HCT116 (cell line): ENCODE measurements at regions not wholly inside any gene's neighbourhood (a gene's known extent, or its start where the extent isn't known, plus 50 kb on each side); places are given as distances from the start of the nearest gene placed in this dataset.

ENCODE experiments used
- ATAC-seq: fragments of 200-7000 bp; cut with Tn5 transposase; 2 replicates; pipeline ENCODE4 v1.9.1; 2020; ENCODE audit warnings: mild to moderate bottlenecking, moderate library complexity
- BruUV-seq: library from RNA; stranded (reverse); fragments of 400-500 nt; replicated peaks from 2 replicates; lab custom pipeline; 2021; lab: Mats Ljungman, UMichigan
- CTCF ChIA-PET: fragments of 300-600 bp; sonication (Branson Sonifier 250); formaldehyde crosslinking; loops from one replicate; lab custom pipeline; 2021; ENCODE audit warnings: antibody characterized with exemption; lab: Charles Lee
- POLR2A ChIA-PET: fragments of 300-600, 350-600 bp; sonication (Branson Sonifier 250); formaldehyde crosslinking; loops from one replicate; lab custom pipeline; 2021; ENCODE audit warnings: antibody characterized with exemption; lab: Charles Lee
- RAD21 ChIA-PET, 2 experiments: fragments of 300-600 bp; sonication (Branson Sonifier 250); formaldehyde crosslinking; loops; one replicate each; lab custom pipeline; 2023; ENCODE audit warnings: low total read pairs in 2 of 2; ENCODE audit not compliant: uncharacterized antibody in 2 of 2, unreplicated experiment in 2 of 2, low non-redundant PET in 1 of 2; lab: Charles Lee
- DNase-seq: peaks from one replicate; pipeline ENCODE4 v3.0.0-alpha.2; 2010; ENCODE audit warnings: low read depth, low spot score
- H2AFZ ChIP-seq: fragments of 200-600 bp; shearing (Covaris generic), sonication (generic); 2 replicates; pipeline ENCODE4 v1.6.1; 2017; ENCODE audit warnings: low read depth, mixed run types, mixed read lengths, antibody characterized with exemption, low read length; ENCODE audit not compliant: poor library complexity, severe bottlenecking
- H3K27ac ChIP-seq: 2 replicates; pipeline ENCODE4 v1.5.1; 2012; ENCODE audit warnings: low read depth, low read length
- H3K27me3 ChIP-seq: fragments of 200-600 bp; sonication (generic); 2 replicates; pipeline ENCODE4 v1.6.1; 2016; ENCODE audit warnings: mixed run types, low read length, mixed read lengths; ENCODE audit not compliant: insufficient read depth
- H3K36me3 ChIP-seq, 2 experiments: fragments of 200-500 bp in 1 of 2; fragments of 200-600 bp in 1 of 2; sonication (Bioruptor generic) in 1 of 2; sonication (generic) in 1 of 2; 2 replicates each; pipeline versions ENCODE4 v1.5.1 to v1.6.1; 2014 to 2016; ENCODE audit warnings: low read length in 2 of 2, inconsistent platforms in 1 of 2, mixed read lengths in 1 of 2, mixed run types in 1 of 2; ENCODE audit not compliant: insufficient read depth in 2 of 2, control insufficient read depth in 1 of 2
- H3K4me1 ChIP-seq, 2 experiments: fragments of 200-600 bp in 1 of 2; sonication (generic) in 1 of 2; 2 replicates each; pipeline versions ENCODE4 v1.5.1 to v1.6.1; 2012 to 2017; ENCODE audit warnings: low read length in 2 of 2, inconsistent platforms in 1 of 2, mild to moderate bottlenecking in 1 of 2, mixed read lengths in 1 of 2, mixed run types in 1 of 2, moderate library complexity in 1 of 2; ENCODE audit not compliant: insufficient read depth in 2 of 2, control insufficient read depth in 1 of 2
- H3K4me2 ChIP-seq: fragments of 200-600 bp; sonication (generic); 2 replicates; pipeline ENCODE4 v1.6.1; 2017; ENCODE audit warnings: mixed run types, low read length, mixed read lengths
- H3K4me3 ChIP-seq, 2 experiments: fragments of 200-600 bp in 1 of 2; sonication (generic) in 1 of 2; replicated peaks in 1 of 2; 2 replicates each; pipeline ENCODE4 v1.5.1; 2011 to 2016; ENCODE audit warnings: low read length in 2 of 2, control low read depth in 1 of 2, low read depth in 1 of 2, mild to moderate bottlenecking in 1 of 2, mixed read lengths in 1 of 2, mixed run types in 1 of 2
- H3K79me2 ChIP-seq: fragments of 200-600 bp; sonication (generic); 2 replicates; pipeline ENCODE4 v1.6.1; 2017; ENCODE audit warnings: mild to moderate bottlenecking, mixed run types, low read length, moderate library complexity, mixed read lengths; ENCODE audit not compliant: insufficient read depth
- H3K9ac ChIP-seq: fragments of 200-600 bp; sonication (generic); 2 replicates; pipeline ENCODE4 v1.6.1; 2016; ENCODE audit warnings: low read length, mixed read lengths
- H3K9me2 ChIP-seq: fragments of 200-600 bp; sonication (generic), shearing (Covaris generic); 2 replicates; pipeline ENCODE4 v1.6.1; 2017; ENCODE audit warnings: mixed run types, mild to moderate bottlenecking, moderate library complexity; ENCODE audit not compliant: insufficient read depth
- H3K9me3 ChIP-seq, 2 experiments: fragments of 200-500 bp in 1 of 2; fragments of 200-600 bp in 1 of 2; sonication (Bioruptor generic) in 1 of 2; sonication (generic) in 1 of 2; 2 replicates each; pipeline ENCODE4 v1.6.1; 2014 to 2017; ENCODE audit warnings: low read length in 2 of 2, mixed read lengths in 2 of 2, inconsistent platforms in 1 of 2, low read depth in 1 of 2, mild to moderate bottlenecking in 1 of 2, mixed run types in 1 of 2, moderate library complexity in 1 of 2; ENCODE audit not compliant: control insufficient read depth in 1 of 2, insufficient read depth in 1 of 2
- H4K20me1 ChIP-seq: fragments of 200-600 bp; sonication (generic), shearing (Covaris generic); 2 replicates; pipeline ENCODE4 v1.6.1; 2017; ENCODE audit warnings: mixed run types, mild to moderate bottlenecking, moderate library complexity; ENCODE audit not compliant: insufficient read depth
- CBX3 ChIP-seq: IDR thresholded peaks from 2 replicates; pipeline ENCODE4 v1.6.1; 2012; ENCODE audit warnings: low read depth
- CEBPB ChIP-seq: IDR thresholded peaks from 2 replicates; pipeline ENCODE4 v1.6.1; 2012; ENCODE audit warnings: low read depth
- EGR1 ChIP-seq: IDR thresholded peaks from 2 replicates; pipeline ENCODE4 v1.6.1; 2012; ENCODE audit warnings: low read depth
- ELF1 ChIP-seq: IDR thresholded peaks from 2 replicates; pipeline ENCODE4 v1.6.1; 2012; ENCODE audit warnings: low read depth, borderline replicate concordance
- EZH2 ChIP-seq: fragments of 200-600 bp; sonication (generic); IDR thresholded peaks from 2 replicates; pipeline ENCODE4 v1.6.1; 2017; ENCODE audit warnings: antibody characterized with exemption, mixed run types
- EZH2phosphoT487 ChIP-seq: fragments of 200-600 bp; IDR thresholded peaks from 2 replicates; pipeline ENCODE4 v1.6.1; 2018; ENCODE audit warnings: antibody characterized with exemption, borderline replicate concordance
- FOSL1 ChIP-seq: IDR thresholded peaks from 2 replicates; pipeline ENCODE4 v1.6.1; 2012; ENCODE audit warnings: low read depth
- POLR2A ChIP-seq: IDR thresholded peaks from 2 replicates; pipeline ENCODE4 v1.7.0; 2011; ENCODE audit warnings: borderline replicate concordance; ENCODE audit not compliant: insufficient read depth, insufficient read length; ENCODE audit errors: extremely low read depth
- POLR2AphosphoS5 ChIP-seq: IDR thresholded peaks from 2 replicates; pipeline ENCODE4 v1.6.1; 2011; ENCODE audit warnings: mild to moderate bottlenecking, low read depth, low read length, moderate library complexity
- RAD21 ChIP-seq: IDR thresholded peaks from 2 replicates; pipeline ENCODE4 v1.6.1; 2012; ENCODE audit warnings: low read depth, mild to moderate bottlenecking
- SIN3A ChIP-seq: IDR thresholded peaks from 2 replicates; pipeline ENCODE4 v1.6.1; 2012; ENCODE audit warnings: low read depth
- ZNF274 ChIP-seq: fragments of 200-500 bp; sonication (Bioruptor generic); IDR thresholded peaks from 2 replicates; pipeline ENCODE4 v1.6.1; 2014; ENCODE audit warnings: mild to moderate bottlenecking, low read depth, low read length, inconsistent platforms
- intact Hi-C: fragments of 100-400 bp; cut with micrococcal nuclease; formaldehyde crosslinking; loops from 2 replicates; pipeline ENCODE4 v1.10.0; 2022
- TF ChIP-seq, protein P1 (sequence below), 3 experiments: fragments of 200-600 bp in 1 of 3; sonication (generic) in 1 of 3; IDR thresholded peaks in 2 of 3; conservative IDR thresholded peaks in 1 of 3; 2 replicates each; pipeline ENCODE4 v1.5.1; 2012 to 2017; ENCODE audit warnings: low read depth in 2 of 3, low read length in 2 of 3, antibody characterized with exemption in 1 of 3, borderline replicate concordance in 1 of 3, control low read depth in 1 of 3, mild to moderate bottlenecking in 1 of 3, mixed read lengths in 1 of 3, mixed run types in 1 of 3, moderate library complexity in 1 of 3; ENCODE audit not compliant: insufficient read depth in 1 of 3
- TF ChIP-seq, protein P2 (sequence below): IDR thresholded peaks from 2 replicates; pipeline ENCODE4 v1.6.1; 2011; ENCODE audit warnings: mild to moderate bottlenecking, low read length, moderate library complexity; ENCODE audit not compliant: insufficient replicate concordance; ENCODE audit errors: extremely low read depth
- TF ChIP-seq, protein P3 (sequence below): IDR thresholded peaks from 2 replicates; pipeline ENCODE4 v1.6.1; 2012
- TF ChIP-seq, protein P4 (sequence below): IDR thresholded peaks from 2 replicates; pipeline ENCODE4 v1.6.1; 2012

DNA sequence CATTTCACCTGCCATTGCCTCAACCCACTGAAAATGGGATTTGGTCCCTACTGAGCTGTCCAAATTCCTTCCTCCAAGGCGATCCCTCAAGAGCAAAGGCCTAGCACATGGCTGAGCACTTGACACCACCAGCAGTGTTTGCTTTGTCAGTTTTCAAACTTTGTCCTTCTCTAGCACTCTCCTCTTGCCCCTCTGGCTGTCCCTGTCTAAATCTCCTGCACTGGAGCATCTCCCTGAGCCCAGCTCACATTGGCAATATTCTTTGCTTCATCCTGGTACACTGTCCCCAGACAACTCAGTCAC lies 66.6 kb upstream of the FTH1 start:
- ATAC-seq, result peak; percentile 20; the same call in 1 of the 2 replicates
- RAD21 ChIA-PET, result no interaction called here
- Histone ChIP-seq H3K79me2 (no peaks in the 10 kb centered on the region), H3K36me3 (no peaks in the 10 kb centered on the region), H3K9me2 (no peaks in the 10 kb centered on the region), H3K4me1 (peaks cover 0 to 36% of the 10 kb centered on the region in 2 experiments; a peak in 2 of 4 replicates), H2AFZ (no peak overlapping the region), H3K4me2 (peak overlapping the region; percentile 30)
- POLR2A ChIA-PET, result interaction anchor here (1.6 to 2.1 kb wide), 2 partner anchors 12 to 66 kb away, joined by 7 to 11 read pairs; partner anchors contain the start of gene FTH1
- TF ChIP-seq, protein P1, sequence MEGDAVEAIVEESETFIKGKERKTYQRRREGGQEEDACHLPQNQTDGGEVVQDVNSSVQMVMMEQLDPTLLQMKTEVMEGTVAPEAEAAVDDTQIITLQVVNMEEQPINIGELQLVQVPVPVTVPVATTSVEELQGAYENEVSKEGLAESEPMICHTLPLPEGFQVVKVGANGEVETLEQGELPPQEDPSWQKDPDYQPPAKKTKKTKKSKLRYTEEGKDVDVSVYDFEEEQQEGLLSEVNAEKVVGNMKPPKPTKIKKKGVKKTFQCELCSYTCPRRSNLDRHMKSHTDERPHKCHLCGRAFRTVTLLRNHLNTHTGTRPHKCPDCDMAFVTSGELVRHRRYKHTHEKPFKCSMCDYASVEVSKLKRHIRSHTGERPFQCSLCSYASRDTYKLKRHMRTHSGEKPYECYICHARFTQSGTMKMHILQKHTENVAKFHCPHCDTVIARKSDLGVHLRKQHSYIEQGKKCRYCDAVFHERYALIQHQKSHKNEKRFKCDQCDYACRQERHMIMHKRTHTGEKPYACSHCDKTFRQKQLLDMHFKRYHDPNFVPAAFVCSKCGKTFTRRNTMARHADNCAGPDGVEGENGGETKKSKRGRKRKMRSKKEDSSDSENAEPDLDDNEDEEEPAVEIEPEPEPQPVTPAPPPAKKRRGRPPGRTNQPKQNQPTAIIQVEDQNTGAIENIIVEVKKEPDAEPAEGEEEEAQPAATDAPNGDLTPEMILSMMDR (IDR thresholded peaks at IDR 0.05 in 2 of 3, conservative IDR thresholded peaks at IDR 0.05 in 1 of 3; ENCODE audit: borderline replicate concordance in 1 of 3, insufficient read depth in 1 of 3, low read depth in 2 of 3, low read length in 2 of 3), result no peak
- TF ChIP-seq ZNF274 (peak; percentile 12), SIN3A (no peak), POLR2AphosphoS5 (no peak), POLR2A (no peak), ELF1 (no peak), CBX3 (no peak), RAD21 (no peak), FOSL1 (no peak), EGR1 (no peak), EZH2 (no peak), EZH2phosphoT487 (no peak), CEBPB (no peak)
- TF ChIP-seq, protein P2, sequence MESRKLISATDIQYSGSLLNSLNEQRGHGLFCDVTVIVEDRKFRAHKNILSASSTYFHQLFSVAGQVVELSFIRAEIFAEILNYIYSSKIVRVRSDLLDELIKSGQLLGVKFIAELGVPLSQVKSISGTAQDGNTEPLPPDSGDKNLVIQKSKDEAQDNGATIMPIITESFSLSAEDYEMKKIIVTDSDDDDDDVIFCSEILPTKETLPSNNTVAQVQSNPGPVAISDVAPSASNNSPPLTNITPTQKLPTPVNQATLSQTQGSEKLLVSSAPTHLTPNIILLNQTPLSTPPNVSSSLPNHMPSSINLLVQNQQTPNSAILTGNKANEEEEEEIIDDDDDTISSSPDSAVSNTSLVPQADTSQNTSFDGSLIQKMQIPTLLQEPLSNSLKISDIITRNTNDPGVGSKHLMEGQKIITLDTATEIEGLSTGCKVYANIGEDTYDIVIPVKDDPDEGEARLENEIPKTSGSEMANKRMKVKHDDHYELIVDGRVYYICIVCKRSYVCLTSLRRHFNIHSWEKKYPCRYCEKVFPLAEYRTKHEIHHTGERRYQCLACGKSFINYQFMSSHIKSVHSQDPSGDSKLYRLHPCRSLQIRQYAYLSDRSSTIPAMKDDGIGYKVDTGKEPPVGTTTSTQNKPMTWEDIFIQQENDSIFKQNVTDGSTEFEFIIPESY, result no peak
- TF ChIP-seq, protein P3, sequence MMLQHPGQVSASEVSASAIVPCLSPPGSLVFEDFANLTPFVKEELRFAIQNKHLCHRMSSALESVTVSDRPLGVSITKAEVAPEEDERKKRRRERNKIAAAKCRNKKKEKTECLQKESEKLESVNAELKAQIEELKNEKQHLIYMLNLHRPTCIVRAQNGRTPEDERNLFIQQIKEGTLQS, result no peak
- TF ChIP-seq, protein P4, sequence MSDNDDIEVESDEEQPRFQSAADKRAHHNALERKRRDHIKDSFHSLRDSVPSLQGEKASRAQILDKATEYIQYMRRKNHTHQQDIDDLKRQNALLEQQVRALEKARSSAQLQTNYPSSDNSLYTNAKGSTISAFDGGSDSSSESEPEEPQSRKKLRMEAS, result peak; percentile 17; the same call in 1 of the 2 replicates
- TF ChIP-seq, all 23 proteins: peak for 2
- Histone ChIP-seq H4K20me1 (no peaks in the 10 kb centered on the region), H3K9me3 (no peaks in the 10 kb centered on the region), H3K27ac (no peak overlapping the region), H3K27me3 (no peaks in the 10 kb centered on the region), H3K4me3 (no peak overlapping the region), H3K9ac (0 out of 2 replicates have a peak overlapping the region, but pooled peaks have one; percentile 6)
- CTCF ChIA-PET, result no interaction called here
- no TSS peak for BruUV-seq
- intact Hi-C loops, result no loop called here
- no peak for DNase-seq
